ENCODE measurements at regions not wholly inside any gene's neighbourhood (a gene's known extent, or its start where the extent isn't known, plus 50 kb on each side); places are given as distances from the start of the nearest gene placed in this dataset.

GRCh38 chr10:128337860-128338378, 211.7 kb upstream of the MKI67 start:
- Mint-ChIP-seq H3K36me3 (no peaks in the 10 kb centered on the region), H3K27ac (no peak overlapping the region), H3K27me3 (peaks cover 27% of the 10 kb centered on the region)

DNA sequence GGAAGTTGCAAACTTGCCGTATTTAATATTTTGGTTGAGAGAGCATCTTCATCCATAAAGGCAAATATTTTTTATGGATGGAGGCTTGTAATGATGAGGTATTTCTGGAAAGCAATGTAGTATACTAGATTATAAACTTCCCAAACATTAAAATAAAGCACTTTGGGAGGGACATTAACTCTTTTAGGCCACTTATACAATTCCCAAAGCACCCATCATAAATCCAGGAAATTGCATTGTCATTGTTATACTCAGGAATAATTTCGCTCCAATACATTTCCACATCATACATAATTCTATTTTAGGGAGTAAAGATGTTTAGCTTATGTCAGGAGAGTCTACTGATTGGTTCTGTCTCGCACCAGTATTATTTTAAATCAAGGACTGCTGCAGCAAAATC, 212.7 kb upstream of the MKI67 start:
- DNase-seq (ENCODE audit: extremely low spot score, unreplicated experiment): no peak
- TF ChIP-seq, protein P1, sequence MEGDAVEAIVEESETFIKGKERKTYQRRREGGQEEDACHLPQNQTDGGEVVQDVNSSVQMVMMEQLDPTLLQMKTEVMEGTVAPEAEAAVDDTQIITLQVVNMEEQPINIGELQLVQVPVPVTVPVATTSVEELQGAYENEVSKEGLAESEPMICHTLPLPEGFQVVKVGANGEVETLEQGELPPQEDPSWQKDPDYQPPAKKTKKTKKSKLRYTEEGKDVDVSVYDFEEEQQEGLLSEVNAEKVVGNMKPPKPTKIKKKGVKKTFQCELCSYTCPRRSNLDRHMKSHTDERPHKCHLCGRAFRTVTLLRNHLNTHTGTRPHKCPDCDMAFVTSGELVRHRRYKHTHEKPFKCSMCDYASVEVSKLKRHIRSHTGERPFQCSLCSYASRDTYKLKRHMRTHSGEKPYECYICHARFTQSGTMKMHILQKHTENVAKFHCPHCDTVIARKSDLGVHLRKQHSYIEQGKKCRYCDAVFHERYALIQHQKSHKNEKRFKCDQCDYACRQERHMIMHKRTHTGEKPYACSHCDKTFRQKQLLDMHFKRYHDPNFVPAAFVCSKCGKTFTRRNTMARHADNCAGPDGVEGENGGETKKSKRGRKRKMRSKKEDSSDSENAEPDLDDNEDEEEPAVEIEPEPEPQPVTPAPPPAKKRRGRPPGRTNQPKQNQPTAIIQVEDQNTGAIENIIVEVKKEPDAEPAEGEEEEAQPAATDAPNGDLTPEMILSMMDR (conservative IDR thresholded peaks at IDR 0.05): no peak
- Mint-ChIP-seq H3K27me3 (peaks cover 26% of the 10 kb centered on the region), H3K9me3 (no peaks in the 10 kb centered on the region), H3K4me3 (no peak overlapping the region), H3K27ac (no peak overlapping the region), H3K36me3 (no peaks in the 10 kb centered on the region), H3K4me1 (ENCODE audit: unreplicated experiment) (no peaks in the 10 kb centered on the region)

More at GRCh38 chr10:128337860-128338378, 211.7 kb upstream of the MKI67 start:
- no peak for DNase-seq (ENCODE audit: extremely low spot score, unreplicated experiment)
- H3K9me3 Mint-ChIP-seq: no peaks in the 10 kb centered on the region
- TF ChIP-seq, protein P1 (conservative IDR thresholded peaks at IDR 0.05): no peak
- H3K4me3 Mint-ChIP-seq: no peak overlapping the region
- H3K4me1 Mint-ChIP-seq (ENCODE audit: unreplicated experiment): no peaks in the 10 kb centered on the region

DNA sequence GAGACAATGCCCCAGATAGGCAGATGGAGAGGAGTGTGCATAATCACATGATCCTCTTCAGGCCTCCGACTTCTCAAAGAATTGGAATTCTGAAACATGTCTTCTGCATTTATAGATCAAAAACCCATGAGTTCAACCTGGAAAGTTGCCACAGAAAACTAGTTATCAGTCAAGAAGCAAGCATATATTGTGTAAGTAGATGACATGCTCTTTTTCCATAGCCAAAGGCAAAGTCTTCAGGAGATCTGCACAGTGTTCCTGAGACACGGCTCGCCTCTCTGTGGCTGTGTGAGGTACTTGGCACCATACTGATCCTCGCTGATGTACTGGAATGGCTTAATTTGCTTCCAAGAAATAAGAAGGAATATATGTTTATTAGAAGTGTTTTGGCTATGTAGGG, 213.5 kb upstream of the MKI67 start:
- no peak for DNase-seq (ENCODE audit: extremely low spot score, unreplicated experiment)
- H3K4me1 Mint-ChIP-seq (ENCODE audit: unreplicated experiment): no peaks in the 10 kb centered on the region
- H3K36me3 Mint-ChIP-seq: no peaks in the 10 kb centered on the region
- no peak overlapping the region for H3K27ac Mint-ChIP-seq
- no peak overlapping the region for H3K4me3 Mint-ChIP-seq
- TF ChIP-seq, protein P1 (conservative IDR thresholded peaks at IDR 0.05): no peak
- H3K27me3 Mint-ChIP-seq: peaks cover 26% of the 10 kb centered on the region
- no peaks in the 10 kb centered on the region for H3K9me3 Mint-ChIP-seq

GRCh38 chr10:128345353-128345752, 219.1 kb upstream of the MKI67 start:
- H3K9me3 Mint-ChIP-seq: no peaks in the 10 kb centered on the region
- DNase-seq (ENCODE audit: extremely low spot score, unreplicated experiment): no peak
- H3K4me1 Mint-ChIP-seq (ENCODE audit: unreplicated experiment): no peaks in the 10 kb centered on the region
- H3K27ac Mint-ChIP-seq: no peak overlapping the region
- peaks cover 15% of the 10 kb centered on the region for H3K27me3 Mint-ChIP-seq
- H3K4me3 Mint-ChIP-seq: no peak overlapping the region
- no peaks in the 10 kb centered on the region for H3K36me3 Mint-ChIP-seq
- TF ChIP-seq, protein P1 (conservative IDR thresholded peaks at IDR 0.05): no peak

DNA sequence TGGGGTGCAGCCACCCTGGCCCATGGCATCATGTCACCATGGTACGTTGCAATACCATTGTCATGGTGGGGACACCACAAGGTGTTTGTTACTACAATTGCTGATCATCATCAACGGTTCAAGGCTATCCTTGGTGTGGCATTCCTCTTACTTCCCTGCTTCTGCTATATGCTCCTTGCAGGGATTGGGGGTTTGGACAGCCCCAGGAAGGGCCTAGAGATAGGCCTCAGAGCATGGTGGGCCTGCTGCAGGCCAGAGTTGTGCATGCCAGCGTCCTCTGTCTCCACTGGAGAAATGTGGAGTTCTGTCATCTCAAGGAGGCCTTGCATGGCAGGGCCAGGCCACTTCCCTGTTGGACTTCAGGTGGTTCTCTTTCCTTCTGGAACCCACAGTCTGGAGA, 234.6 kb upstream of the MKI67 start:
- Mint-ChIP-seq H3K9me3 (peaks cover 5% of the 10 kb centered on the region), H3K27me3 (peaks cover 23% of the 10 kb centered on the region), H3K36me3 (no peaks in the 10 kb centered on the region), H3K4me1 (ENCODE audit: unreplicated experiment) (peaks cover 5% of the 10 kb centered on the region), H3K4me3 (no peak overlapping the region), H3K27ac (no peak overlapping the region)
- TF ChIP-seq, protein P1 (conservative IDR thresholded peaks at IDR 0.05): no peak
- DNase-seq (ENCODE audit: extremely low spot score, unreplicated experiment): no peak

GRCh38 chr10:128361487-128361886, 235.3 kb upstream of the MKI67 start:
- no peak overlapping the region for H3K27ac Mint-ChIP-seq
- TF ChIP-seq, protein P1 (conservative IDR thresholded peaks at IDR 0.05): no peak
- H3K36me3 Mint-ChIP-seq: no peaks in the 10 kb centered on the region
- H3K9me3 Mint-ChIP-seq: peaks cover 5% of the 10 kb centered on the region
- H3K4me1 Mint-ChIP-seq (ENCODE audit: unreplicated experiment): peaks cover 8% of the 10 kb centered on the region
- DNase-seq (ENCODE audit: extremely low spot score, unreplicated experiment): no peak
- no peak overlapping the region for H3K4me3 Mint-ChIP-seq
- peaks cover 23% of the 10 kb centered on the region for H3K27me3 Mint-ChIP-seq

All from type B pancreatic cell (in vitro differentiated cells).